GM18505 (cell line): ENCODE measurements at regions not wholly inside any gene's neighbourhood (a gene's known extent, or its start where the extent isn't known, plus 50 kb on each side); places are given as distances from the start of the nearest gene placed in this dataset.

ENCODE experiments used
- ATAC-seq: cut with Tn5 transposase; IDR thresholded peaks from one replicate; pipeline ENCODE4 v1.9.1; 2021; ENCODE audit not compliant: unreplicated experiment
- POLR2A ChIP-seq: IDR thresholded peaks from 4 replicates; pipeline ENCODE4 v1.6.1; 2011; ENCODE audit warnings: borderline replicate concordance; ENCODE audit not compliant: insufficient read depth, insufficient read length; ENCODE audit errors: extremely low read depth

DNA sequence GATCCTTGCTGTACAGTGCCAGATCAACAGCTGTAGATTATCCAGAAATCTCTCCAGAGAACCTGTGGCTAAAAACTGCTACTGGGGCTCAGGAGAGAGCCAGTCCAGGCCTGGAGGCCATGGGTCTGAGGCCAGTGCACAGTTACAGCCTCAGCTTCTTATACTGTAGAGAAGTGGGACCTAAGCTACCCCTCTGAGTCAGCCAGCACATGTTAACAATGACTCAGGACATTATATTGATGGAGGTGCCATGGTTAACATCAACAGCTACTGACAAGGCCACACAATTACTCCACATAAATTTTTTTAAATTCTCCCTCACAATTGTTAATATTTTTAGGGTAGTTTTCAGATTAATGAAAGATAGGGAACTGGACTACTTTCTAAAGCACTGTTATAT lies 138.5 kb downstream of the RBM26 start:
- TF ChIP-seq POLR2A: no peak
- ATAC-seq: no peak

DNA sequence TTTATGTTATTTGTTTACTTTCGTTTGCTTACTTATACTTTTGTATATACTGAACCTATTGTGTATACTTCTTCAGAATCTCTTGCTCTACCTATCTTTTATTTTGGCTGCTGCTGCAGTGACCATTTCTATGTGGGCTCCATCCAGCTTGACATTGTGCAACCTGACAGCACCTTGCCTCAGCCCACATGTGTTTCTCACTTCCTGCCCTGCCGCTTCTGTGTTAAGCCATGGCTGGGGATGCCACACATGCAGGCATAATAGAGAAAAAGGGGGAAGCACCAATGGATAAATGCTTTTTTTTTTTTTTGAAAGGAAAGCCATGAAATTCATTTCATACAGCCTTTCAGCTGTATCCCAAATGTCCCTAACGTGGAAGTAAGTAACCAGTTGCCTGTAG lies 147.6 kb downstream of the RBM26 start:
- TF ChIP-seq POLR2A: no peak
- ATAC-seq: peak; percentile 93

DNA sequence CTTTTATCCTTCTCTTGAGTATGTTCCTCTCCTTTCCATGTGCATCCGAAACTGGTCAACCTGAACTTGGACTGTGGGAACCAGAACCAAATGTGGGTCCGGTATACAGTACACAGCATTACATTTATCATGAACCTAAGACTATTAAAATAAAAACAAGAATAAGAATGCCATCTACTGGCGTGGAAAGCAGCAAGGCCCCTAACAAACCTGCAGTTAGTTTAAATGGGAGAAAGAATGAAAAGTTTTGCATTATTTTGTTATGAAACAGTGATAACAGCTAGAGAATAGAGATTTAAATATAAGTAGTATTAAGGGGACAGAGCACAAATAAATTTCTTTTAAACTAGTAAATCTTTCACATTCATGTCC lies 159.5 kb downstream of the RBM26 start:
- ATAC-seq: peak; percentile 38
- no peak for TF ChIP-seq POLR2A

DNA sequence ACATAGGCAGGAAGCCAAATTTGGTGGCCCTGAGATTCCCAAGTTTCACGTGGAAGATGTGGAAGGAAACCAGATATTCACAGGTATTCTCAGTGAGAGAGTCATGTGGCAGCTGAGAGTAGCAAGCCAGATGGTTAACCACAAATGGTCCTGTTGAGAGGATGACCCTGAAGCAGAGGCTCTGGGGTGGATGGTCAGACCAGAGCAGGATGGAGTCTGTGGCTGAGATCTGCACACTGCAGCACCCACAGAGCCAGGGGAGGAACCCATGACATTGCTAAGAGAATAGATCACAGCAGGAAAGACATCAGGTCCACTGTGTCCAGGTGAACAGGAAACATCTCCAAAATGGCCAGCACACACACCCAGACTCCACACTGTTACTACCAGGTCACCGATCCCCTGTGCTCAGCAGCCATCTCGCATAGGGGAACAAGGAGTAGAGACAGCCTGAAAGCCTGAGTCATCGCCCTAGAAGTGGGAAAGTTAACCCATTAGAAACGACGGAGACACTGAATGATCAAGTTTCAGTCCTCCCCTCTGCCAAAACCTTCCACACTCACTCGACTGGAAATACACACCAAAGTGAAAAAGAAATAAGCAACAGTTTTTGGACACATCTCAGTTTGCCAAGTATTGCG lies 160.0 kb downstream of the RBM26 start:
- peak; percentile 50 for ATAC-seq
- no peak for TF ChIP-seq POLR2A

DNA sequence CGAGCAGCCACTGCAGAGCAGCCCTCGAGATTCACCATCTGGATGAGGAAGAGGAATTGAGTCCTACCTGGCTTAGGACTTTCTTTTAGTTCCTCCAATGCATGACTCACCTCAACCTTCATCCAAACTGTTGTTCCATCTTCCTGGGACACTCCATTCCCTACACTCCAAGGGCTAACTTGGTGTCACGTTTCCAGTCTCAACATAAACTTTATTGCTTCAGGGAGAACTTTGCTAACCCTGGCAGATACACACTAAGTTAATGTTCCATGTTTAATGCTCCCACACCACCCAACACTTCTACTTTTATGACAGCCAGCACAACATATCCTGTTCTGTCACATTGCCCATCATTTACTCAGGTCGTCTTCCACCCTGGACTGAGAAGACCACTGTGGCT lies 164.4 kb downstream of the RBM26 start:
- no peak for ATAC-seq
- TF ChIP-seq POLR2A: no peak

DNA sequence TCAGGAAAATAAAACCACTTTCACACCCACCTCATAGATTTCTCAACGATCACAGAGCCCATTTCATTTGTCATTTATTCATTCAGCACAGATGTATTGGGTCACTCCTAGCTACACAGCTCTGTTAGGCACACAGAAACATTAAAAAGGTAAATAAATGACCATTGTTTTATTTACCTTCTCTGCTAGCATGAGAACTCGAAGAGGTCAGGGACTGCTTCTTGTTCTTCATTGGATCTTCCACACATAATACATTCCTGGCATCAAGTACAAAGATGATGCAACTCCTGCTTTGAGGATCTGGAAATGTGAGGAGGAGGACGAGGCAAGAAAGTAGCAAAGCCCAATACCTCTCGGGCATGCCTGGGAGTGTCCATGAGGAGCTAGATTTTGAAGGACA lies 168.1 kb downstream of the RBM26 start:
- no peak for TF ChIP-seq POLR2A
- no peak for ATAC-seq

DNA sequence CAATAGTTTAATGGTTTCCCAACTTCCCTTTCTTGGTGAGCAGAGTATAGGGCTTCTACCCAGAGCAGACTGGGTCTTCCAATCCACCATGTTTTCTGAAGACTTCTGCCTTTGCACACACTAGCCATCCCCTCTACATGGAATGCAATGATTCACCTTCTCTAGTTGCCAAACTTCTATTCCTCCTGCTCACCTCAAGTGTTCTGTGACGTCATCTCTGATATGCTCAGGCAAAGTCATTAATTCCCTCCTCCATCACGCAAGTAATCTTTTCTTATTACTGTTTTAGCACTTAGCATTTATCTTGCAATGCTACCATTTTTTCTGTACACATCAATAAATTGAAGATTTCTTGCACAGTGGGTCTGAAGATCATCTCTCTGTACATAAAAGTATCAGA lies 174.2 kb downstream of the RBM26 start:
- no peak for ATAC-seq
- TF ChIP-seq POLR2A: no peak

DNA sequence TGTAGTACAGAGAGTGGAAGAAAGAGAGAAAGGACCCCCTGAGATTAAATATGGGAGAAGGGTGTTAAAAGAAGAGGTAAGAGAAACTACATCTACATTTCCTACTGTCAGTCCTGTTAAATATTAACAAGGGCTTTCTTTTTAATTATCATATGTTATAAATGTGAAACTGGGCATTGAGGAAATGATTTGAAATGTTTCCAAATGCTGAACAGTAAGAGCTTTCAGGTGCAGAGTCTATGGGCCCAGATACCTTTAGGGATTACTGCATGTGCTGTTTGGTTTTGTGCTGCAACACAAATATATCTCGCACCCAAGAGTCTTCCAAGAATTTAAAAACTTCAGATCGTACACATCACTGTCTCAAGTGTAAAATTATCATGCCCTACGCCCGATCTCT lies 176.3 kb downstream of the RBM26 start:
- no peak for ATAC-seq

DNA sequence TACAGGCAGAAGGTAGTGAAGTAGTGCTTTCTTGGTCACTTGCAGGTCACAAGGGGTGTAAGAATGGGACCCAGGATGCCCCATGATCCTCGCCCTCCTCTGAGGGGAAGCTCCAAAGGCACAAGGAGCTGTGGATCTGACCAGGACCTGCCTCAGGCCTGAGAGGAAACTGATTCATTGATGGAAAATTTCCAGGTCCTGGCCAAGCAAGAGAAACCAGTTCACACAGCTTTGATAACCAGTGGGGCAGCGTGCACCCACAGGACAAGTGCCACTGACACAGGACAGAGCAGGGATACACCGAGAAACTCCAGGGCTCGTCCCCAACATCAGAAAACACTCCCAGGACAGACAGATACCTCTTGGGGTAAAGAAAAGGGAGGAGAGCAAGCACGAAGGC lies 177.1 kb downstream of the RBM26 start:
- no peak for ATAC-seq
- TF ChIP-seq POLR2A: no peak

More for the DNA sequence above, 176.3 kb downstream of the RBM26 start:
- no peak for TF ChIP-seq POLR2A

DNA sequence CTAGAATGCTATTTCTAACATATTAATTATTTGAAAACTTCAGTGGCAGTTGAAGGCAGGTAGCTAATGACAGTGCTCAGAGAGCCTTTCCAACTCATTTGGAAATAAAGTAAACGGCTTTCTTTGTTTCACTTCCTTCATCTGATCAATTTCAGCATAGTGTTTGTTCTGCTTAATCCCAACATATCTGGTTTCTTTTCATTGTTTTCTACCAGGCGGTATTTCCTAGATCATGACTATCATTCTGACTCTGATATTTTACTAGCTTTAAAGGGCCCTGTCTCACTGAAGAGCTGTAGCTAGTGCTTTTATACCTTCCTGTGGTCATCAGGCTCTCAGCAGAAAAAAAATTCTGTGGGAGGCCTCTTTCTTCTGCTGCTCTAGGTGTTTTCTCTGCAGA lies 178.6 kb downstream of the RBM26 start:
- ATAC-seq: peak; percentile 90
- TF ChIP-seq POLR2A: no peak

DNA sequence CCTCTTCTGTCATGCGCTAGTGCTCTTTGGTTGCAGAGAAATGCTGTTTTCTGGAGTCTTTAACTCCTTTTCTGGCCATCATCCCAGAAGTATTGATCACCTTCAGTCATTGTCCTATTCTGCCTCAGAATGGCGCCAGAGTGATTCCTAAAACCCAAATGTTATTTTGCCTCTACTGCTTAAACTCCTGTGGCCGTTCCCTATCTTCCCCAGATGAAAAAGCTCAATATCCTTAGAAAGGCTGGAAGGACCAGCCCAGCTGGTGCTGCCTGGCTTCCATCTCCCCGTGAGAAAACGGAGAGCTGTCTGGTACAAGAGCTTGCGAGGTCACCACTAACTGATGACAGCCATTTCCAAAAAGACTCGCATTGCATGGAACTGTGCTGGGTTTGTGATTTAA lies 179.1 kb downstream of the RBM26 start:
- no peak for TF ChIP-seq POLR2A
- ATAC-seq: peak; percentile 26

DNA sequence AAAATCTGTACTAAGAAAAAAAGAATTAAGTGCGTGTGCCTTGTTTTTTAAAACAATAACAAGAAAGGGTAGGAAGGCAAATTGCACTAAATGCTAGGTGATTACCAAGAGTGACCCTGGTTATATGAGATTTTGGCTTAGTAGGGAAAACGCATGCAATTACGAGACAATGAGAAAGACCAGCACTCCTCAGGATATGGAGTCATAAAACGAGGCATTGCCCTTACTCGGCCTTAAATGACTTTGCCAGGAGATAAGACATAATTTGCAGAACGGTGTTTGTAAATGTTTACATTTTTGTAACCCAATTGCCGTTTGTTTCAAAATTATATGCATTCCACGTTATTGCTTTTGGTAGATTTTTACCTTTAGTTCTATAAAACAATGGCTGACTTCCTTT lies 179.8 kb downstream of the RBM26 start:
- TF ChIP-seq POLR2A: no peak
- ATAC-seq: no peak

DNA sequence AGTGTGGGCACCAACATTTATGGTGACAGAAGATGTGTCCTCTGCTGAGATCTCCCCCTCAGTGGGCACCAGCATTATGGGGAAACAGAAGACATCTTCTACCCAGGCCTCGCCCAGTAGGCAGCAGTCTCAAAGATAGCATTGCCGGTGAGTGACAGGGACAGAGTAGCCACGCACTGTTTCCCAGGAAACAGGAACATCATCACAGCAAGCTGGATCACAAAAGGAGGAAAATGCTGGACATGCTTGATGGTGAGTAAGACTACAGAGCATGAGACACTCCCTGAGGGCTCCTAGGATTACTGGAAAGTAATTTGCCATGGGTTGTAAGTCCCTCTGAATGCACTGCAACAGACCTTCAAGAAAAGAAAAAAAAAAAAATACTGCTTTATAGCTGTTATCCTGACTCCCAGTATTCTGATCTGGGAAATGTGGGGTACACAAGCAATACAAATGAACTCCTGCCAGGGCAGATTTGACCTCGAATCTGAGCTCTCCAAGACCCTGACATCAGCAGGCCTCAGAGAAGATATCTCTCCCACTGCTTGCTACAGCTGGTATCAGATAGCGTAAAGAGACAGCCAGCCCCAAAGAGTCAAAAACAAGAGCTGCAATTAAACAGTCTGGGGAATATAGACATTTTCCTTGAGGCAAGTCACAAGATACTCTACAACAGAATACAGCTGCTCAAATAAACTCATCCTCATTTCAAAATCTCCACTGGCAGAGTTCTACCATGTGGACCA lies 180.4 kb downstream of the RBM26 start:
- TF ChIP-seq POLR2A: no peak
- ATAC-seq: no peak

DNA sequence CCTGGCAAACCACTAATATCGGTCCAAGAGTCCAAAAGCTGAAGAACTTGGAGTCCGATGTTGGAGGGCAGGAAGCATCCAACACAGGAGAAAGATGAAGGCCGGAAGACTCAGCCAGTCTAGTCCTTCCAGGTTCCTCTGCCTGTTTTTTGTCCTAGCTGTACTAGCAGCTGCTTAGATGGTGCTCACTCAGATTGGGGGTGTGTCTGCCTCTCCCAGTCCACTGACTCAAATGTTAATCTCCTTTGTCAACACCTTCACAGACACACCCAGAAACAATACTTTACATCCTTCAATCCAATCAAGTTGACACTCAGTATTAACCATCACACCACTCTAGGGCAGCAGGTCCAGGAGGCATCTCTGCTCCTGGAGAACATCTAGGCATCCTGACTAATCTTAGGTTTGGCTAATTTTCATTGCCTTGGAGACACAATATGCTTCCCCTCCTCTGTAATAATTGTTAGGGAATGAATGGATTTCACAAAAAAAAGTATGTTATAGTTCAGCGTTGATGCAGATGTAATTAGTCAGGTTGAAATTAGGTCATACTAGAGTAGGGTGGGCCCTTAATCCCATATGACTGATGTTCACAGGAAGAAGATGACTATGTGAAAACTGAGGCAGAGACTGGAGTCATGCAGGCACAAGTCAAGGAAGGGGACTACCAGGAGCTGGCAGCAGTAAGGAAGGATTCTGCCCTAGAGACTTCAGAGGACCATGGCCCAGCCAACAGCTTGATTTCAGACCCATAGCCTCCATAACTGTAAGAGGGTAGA lies 183.4 kb downstream of the RBM26 start:
- ATAC-seq: no peak
- TF ChIP-seq POLR2A: no peak
